ENCODE measurements at regions not wholly inside any gene's neighbourhood (a gene's known extent, or its start where the extent isn't known, plus 50 kb on each side); places are given as distances from the start of the nearest gene placed in this dataset.

DNA sequence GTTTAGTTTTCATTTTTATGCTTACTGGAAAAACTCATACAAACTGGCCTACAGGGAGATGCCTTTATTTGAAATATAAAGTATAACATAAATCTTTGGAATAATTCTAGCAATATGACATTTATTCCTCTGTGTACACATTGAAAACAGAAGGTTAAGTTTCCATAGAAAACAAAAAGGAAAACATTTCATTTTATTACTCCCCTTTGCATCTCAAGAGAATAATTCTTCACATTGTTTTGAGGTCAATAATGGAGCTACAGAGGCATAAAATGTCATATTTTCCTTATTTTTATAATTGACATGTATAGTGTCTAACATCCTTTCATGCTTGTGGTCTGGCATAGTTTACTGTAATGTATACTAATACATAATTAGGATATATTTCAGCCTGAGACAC is 187.6 kb upstream of the AGTR1 start:
- TF ChIP-seq, protein P1, sequence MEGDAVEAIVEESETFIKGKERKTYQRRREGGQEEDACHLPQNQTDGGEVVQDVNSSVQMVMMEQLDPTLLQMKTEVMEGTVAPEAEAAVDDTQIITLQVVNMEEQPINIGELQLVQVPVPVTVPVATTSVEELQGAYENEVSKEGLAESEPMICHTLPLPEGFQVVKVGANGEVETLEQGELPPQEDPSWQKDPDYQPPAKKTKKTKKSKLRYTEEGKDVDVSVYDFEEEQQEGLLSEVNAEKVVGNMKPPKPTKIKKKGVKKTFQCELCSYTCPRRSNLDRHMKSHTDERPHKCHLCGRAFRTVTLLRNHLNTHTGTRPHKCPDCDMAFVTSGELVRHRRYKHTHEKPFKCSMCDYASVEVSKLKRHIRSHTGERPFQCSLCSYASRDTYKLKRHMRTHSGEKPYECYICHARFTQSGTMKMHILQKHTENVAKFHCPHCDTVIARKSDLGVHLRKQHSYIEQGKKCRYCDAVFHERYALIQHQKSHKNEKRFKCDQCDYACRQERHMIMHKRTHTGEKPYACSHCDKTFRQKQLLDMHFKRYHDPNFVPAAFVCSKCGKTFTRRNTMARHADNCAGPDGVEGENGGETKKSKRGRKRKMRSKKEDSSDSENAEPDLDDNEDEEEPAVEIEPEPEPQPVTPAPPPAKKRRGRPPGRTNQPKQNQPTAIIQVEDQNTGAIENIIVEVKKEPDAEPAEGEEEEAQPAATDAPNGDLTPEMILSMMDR (IDR thresholded peaks at IDR 0.05): no peak

- TF ChIP-seq, protein P1 (IDR thresholded peaks at IDR 0.05): no peak
Measured at GRCh38 chr3:148510561-148510960, 187.1 kb upstream of the AGTR1 start.

DNA sequence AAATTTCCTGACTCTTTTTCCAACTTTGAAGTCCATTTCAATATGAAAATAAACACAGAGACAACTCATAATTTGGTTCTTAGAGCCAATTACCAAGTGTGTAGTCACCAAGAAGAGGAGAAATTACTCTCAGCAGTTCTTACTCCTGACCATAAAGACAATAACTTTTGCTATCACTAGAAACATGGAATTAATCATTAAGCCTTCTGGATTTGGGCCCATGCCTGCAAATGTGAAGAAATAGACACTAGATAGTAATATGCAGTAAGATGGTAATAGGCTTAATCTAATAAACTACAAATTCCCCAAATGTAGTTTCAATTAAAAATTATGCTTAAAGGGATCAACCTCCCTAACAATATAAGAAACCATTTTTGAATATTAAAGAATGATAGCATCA is 185.1 kb upstream of the AGTR1 start:
- TF ChIP-seq, protein P1 (IDR thresholded peaks at IDR 0.05): no peak

- TF ChIP-seq, protein P1 (IDR thresholded peaks at IDR 0.05): no peak
Measured at GRCh38 chr3:148513096-148513543, 184.6 kb upstream of the AGTR1 start.

- TF ChIP-seq, protein P1 (IDR thresholded peaks at IDR 0.05): no peak
Measured at GRCh38 chr3:148518520-148518919, 179.2 kb upstream of the AGTR1 start.

GRCh38 chr3:148528024-148528423 is 169.7 kb upstream of the AGTR1 start:
- TF ChIP-seq, protein P1 (IDR thresholded peaks at IDR 0.05): no peak

- TF ChIP-seq, protein P1 (IDR thresholded peaks at IDR 0.05): no peak
Measured at GRCh38 chr3:148531836-148532235, 165.9 kb upstream of the AGTR1 start.

DNA sequence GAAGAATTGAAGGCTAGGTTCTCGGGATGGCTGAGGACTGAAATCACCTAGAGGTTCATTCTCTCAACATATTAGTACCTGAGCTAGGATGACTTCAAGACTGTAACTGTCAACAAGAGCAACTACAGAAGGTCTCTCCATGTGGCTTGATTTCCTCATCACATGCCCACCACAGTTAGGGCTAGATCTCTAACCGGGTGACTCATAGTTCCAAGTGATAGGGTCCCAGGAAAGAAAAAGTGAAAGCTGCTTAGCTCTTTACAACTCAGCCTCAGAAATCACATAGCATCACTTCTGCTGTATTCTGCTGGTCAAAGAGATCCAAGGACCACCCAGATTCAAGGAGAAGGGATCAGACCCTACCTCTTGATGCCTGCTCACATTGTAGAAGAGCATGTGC is 165.4 kb upstream of the AGTR1 start:
- TF ChIP-seq, protein P1 (IDR thresholded peaks at IDR 0.05): no peak
